HG02678 (cell line): ENCODE measurements at regions not wholly inside any gene's neighbourhood (a gene's known extent, or its start where the extent isn't known, plus 50 kb on each side); places are given as distances from the start of the nearest gene placed in this dataset.
"Not testable (repeated sequence)": the region's sequence is repeated elsewhere in the genome, so short reads cannot be mapped to it uniquely, and the experiment has no call there.

Source experiments
- ATAC-seq: cut with Tn5 transposase; IDR thresholded peaks from one replicate; pipeline ENCODE4 v1.9.1; 2021; ENCODE audit warnings: mild to moderate bottlenecking, moderate library complexity; ENCODE audit not compliant: unreplicated experiment

- ATAC-seq: no peak
These were observed 170.4 kb downstream of the PTPRC start for GRCh38 chr1:198809247-198809646.

GRCh38 chr1:198811449-198811848 is 172.6 kb downstream of the PTPRC start:
- no peak for ATAC-seq

DNA sequence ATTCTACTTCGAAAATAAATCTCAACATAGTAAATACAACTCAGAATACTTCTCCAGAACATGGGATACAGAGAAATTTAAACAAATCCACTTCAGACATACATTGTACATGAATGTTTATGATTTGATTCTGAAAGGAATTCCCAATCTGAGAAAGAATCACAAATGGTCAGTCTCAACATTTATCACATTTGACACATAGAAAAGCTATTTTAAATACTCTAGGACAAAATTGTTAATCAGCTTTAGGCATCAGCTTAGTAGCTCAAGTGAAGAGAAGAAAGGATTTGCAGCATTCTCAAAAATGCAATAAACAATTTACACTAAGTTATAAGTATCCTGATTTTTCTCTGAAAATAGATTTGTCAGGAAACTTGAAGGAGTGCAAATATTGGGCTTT is 184.8 kb downstream of the PTPRC start:
- no peak for ATAC-seq

DNA sequence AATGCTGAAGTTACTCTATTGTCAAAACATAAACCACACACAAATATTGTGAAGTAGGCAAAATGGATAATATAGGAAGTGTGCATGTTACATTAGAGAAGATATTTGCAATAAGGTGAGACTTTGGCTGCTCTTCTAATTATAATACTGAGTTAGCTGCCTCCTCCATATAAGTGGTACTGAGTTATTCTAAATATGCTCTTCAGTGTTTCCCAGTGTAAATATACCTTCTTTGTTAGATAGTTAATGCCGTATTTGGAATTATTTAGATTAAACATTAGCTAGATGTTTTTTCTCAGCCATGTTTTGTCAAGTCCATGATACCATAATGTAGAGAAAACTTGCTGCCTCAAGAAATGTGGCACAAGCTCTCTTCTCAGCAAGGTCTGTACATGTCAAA is 186.4 kb downstream of the PTPRC start:
- no peak for ATAC-seq

GRCh38 chr1:198829356-198829755 is 190.5 kb downstream of the PTPRC start:
- no peak for ATAC-seq

DNA sequence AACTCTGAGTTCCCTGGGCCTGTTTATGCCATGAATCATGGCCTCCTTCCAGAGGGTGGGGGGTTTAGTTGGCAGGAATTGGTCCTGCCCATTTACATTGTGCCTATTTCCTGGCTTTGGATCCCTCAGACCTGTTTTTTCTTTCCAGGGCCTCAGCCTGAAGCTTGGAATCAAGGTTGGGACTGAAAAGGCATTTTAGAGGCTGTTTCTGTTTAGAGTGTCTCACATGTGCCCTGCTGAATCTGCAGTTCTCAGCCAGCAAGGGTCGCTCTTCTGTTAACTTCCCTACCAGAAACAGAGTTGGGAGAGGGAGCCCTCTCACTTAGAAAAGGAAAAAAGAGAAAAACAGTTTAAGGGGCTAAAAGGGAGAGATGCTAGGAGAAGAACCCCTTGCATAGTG is 191.1 kb downstream of the PTPRC start:
- no peak for ATAC-seq

DNA sequence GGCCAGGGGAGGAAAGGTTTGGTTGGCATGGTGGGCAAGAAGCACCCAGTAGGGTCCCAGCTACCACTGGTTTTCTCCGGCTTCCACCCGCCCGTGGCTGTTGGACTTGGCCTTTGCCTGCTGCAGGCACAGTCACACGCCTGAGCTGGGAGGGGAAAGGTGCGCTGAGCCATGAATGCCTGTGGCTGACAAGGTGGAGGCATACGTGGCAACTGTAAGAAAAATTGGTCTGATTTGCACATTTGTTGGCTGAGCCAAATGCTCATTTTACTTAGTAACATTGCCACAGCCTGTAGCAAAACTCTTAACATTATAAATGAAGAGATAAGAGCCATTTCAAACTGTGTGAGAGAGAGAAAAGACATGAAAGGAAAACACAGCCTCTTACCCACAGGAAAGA is 191.6 kb downstream of the PTPRC start:
- no peak for ATAC-seq

GRCh38 chr1:198833706-198834503 is 195.1 kb downstream of the PTPRC start:
- no peak for ATAC-seq

DNA sequence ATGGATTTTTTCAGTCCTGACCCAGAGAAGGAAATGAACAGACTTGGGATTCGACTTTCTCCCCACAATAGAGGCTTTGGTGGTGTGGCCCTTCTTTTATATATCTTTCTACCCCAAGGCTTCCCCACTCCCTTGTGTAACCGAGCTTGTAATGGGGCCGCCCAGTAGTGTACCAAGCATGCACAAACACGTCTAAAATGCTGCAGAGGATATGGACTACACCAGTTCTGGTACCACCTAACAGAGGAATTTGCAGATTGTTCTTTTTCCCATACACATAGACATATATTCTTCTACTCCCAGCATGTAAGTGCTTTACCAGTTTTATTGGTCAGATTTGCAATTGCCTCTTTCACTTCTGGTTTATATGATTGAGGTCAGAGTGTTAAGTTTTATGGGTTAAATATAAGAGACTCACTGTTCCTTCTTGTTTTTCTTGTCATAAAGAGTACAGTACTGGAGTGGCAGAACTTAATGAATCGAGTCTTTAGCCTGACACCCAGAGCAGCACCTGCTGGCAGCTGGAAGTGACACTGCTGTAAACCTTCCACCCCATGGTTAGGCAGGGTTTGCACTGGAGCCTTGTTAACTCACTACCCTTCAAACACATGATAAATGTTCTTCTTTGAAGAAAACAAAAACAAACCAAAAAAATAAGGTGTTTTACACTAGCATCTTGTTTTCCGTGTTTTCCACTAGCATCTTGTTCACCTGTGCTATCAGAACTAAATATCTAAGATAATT is 198.6 kb downstream of the PTPRC start:
- ATAC-seq: no peak

DNA sequence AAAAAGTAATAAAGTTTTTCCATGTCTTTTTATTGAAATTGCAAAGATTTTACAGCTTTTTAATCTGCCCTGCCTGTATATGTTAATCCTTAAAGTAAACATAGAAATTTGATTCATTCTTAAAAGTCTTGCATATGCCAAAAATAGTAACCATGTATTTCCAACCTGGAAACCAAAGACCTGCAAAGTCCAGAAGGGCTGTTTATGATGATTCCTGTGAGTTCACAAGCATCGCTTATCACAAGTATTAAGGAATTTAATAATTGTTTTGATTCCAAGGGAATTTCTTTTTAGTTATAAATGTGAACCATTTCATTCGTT is 199.1 kb downstream of the PTPRC start:
- ATAC-seq: no peak

DNA sequence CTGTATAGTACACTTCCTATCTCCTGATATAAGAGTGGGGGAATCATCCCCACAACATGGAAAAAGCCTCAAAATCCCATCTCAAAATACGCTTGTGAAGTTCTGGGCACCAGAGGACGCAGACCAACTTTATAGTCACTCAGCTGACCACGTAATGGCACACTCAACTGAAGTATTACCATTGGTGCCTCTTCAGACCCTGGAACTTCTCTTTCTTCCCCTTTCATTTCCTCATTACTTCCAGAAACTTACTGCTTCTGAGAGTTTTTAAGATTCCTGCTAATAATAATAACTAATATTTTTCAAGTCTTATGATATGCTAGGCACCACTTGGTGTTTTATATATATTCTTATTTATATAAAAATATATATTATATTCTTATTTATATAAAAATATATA is 202.6 kb downstream of the PTPRC start:
- ATAC-seq: no peak

DNA sequence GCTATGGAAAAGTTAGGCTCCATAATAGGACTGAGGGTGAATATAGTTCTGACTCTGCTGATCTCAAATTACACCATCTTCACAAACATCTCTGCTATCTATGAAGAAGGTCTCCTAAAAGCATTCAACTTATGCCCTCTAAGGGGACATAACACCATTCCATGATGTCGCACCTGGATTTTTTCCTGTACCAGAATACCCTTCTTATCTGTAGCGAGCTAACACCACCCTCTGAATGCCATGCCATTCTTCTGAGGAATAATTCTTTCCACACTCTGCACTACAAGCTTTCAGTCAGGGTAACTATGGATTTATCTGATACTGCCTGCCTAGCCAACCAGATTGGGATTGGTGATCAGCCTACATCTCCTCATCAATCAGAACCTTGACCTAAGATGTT is 203.8 kb downstream of the PTPRC start:
- no peak for ATAC-seq

GRCh38 chr1:198845271-198845670 is 206.4 kb downstream of the PTPRC start:
- ATAC-seq: no peak

DNA sequence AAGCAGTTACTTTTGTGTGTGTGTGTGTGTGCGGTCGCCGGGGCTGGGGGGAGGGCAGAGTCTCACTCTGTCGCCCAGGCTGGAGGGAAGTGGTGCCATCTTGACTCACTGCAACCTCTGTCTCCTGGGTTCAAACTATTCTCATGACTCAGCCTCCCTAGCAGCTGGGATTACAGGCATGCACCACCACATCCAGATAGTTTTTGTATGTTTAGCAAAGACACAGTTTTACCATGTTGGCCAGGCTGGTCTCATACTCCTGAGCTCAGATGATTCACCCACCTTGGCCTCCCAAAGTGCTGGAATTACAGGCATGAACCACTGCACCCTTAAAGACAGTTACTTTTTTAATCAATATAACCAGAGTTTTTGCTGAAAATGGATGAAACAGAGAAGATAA is 207.0 kb downstream of the PTPRC start:
- no peak for ATAC-seq

GRCh38 chr1:198846556-198846955 is 207.7 kb downstream of the PTPRC start:
- ATAC-seq: no peak

GRCh38 chr1:198848206-198848605 is 209.4 kb downstream of the PTPRC start:
- ATAC-seq: no peak

- no peak for ATAC-seq
These were observed 209.8 kb downstream of the PTPRC start for GRCh38 chr1:198848649-198849048.

DNA sequence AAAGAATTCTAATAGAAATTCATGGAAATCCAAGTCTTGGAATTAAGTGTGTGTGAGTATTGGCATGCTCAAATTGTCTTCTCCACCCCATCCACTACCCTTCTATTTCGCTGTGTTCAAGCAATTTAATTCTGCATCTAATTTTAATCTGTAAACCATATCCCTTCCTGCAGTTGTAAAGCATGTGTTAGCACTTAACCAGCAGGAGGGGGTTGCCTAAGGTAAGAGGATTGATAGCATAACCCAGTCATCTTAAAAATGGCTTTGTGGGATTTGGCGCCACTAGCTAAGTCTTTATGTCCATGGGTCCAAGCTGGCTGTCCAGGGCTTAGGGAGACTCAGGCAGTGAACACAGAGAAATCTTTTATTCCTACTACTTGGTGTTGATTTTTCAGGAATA is 210.3 kb downstream of the PTPRC start:
- no peak for ATAC-seq

- no peak for ATAC-seq
These were observed 211.4 kb downstream of the PTPRC start for GRCh38 chr1:198850196-198850595.

DNA sequence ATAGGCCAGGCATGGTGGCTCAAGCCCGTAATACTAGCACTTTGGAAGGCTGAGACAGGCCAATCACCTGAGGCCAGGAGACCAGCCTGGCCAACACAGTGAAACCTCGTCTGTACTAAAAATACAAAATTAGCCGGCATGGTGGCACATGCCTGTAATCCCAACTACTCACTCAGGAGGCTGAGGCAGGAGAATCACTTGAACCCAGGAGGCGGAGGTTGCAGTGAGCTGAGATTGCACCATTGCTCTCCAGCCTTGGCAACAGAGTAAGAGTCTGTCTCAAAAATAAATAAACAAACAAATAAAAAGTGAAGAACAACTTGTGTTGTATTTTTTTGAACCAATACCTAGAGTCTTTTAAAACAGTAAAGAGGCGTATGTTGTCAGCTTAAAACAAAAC is 212.1 kb downstream of the PTPRC start:
- ATAC-seq: not testable (repeated sequence)

DNA sequence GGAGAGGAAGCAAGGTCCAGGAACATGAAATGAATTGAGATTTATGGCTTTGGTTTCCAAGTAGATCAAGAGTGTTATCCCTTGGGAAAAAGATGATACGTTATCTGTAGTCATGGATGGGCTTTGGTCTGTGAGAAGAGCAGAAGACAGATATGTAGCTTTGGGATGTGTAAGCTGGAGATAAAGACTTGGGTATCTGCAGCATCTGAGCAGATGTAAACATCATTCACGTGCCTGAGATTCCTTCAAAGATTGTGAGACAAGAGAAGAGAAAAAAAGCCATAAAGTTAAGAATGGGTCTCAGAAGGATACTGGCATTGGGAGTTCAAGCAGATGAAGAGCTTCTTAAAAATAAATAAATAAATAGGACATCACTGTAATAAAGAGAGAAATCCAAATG is 217.8 kb downstream of the PTPRC start:
- no peak for ATAC-seq

DNA sequence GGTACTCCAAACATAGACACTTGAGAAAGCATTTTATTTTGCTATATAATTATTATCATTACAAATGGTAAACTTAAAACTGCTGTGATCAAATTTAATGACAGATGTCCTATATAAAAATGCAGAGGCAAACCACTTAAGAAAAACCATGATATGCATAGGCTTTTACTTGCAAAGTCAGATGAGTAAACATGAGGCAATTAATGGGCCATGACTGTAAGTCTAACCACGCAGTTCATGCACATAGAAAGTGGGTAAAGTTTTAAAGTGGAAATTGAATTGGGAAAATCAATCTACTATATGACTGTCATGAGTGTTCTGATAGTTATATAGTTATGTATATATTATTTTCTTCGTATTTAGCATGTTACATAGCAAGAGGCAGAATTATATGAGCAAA is 219.2 kb downstream of the PTPRC start:
- no peak for ATAC-seq

- no peak for ATAC-seq
These were observed 221.5 kb downstream of the PTPRC start for GRCh38 chr1:198860371-198860770.
